Cardiac fibroblast (primary cell): ENCODE measurements at regions not wholly inside any gene's neighbourhood (a gene's known extent, or its start where the extent isn't known, plus 50 kb on each side); places are given as distances from the start of the nearest gene placed in this dataset.
A peak's percentile ranks its signal among the peaks of the same experiment; 100 is the strongest.

Experiments used
- DNase-seq, 2 donors: peaks; one replicate each; pipeline versions ENCODE4 v3.0.0 to v3.0.0-alpha.2; 2010; ENCODE audit warnings: low read depth in 2 of 2
- H3K4me3 ChIP-seq, 2 donors: replicated peaks in 1 of 2; 1 replicate in 1 of 2; 2 replicates in 1 of 2; pipeline ENCODE4 v1.5.1; 2011; ENCODE audit warnings: low read depth in 2 of 2, low read length in 2 of 2, mild to moderate bottlenecking in 2 of 2, moderate library complexity in 1 of 2
- TF ChIP-seq, protein P1 (sequence below): IDR thresholded peaks from one replicate; pipeline ENCODE4 v1.5.1; 2011; ENCODE audit warnings: low read depth, mild to moderate bottlenecking, low read length, inconsistent platforms

DNA sequence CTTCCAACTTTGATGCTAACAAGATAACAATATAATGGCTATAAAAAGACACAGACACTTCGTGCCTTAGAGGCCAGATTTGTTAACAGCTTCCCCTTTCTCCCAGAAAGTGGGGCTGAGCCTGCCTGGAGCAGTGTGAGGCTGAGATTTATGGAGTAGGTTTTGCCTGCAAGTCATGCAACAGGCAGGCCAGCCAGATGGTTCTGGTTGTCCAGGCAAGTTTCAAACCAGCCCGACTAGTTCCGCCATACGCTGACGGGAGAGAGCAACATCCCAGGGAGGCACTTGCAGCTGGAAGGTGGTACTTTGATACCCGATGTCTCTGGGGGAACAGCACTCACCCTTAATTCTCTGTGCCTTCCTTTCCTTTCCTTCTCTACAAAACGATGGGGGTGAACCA lies 81.3 kb upstream of the NAA20 start:
- no peak overlapping the region for H3K4me3 ChIP-seq
- DNase-seq: no peak
- TF ChIP-seq, protein P1, sequence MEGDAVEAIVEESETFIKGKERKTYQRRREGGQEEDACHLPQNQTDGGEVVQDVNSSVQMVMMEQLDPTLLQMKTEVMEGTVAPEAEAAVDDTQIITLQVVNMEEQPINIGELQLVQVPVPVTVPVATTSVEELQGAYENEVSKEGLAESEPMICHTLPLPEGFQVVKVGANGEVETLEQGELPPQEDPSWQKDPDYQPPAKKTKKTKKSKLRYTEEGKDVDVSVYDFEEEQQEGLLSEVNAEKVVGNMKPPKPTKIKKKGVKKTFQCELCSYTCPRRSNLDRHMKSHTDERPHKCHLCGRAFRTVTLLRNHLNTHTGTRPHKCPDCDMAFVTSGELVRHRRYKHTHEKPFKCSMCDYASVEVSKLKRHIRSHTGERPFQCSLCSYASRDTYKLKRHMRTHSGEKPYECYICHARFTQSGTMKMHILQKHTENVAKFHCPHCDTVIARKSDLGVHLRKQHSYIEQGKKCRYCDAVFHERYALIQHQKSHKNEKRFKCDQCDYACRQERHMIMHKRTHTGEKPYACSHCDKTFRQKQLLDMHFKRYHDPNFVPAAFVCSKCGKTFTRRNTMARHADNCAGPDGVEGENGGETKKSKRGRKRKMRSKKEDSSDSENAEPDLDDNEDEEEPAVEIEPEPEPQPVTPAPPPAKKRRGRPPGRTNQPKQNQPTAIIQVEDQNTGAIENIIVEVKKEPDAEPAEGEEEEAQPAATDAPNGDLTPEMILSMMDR: no peak

DNA sequence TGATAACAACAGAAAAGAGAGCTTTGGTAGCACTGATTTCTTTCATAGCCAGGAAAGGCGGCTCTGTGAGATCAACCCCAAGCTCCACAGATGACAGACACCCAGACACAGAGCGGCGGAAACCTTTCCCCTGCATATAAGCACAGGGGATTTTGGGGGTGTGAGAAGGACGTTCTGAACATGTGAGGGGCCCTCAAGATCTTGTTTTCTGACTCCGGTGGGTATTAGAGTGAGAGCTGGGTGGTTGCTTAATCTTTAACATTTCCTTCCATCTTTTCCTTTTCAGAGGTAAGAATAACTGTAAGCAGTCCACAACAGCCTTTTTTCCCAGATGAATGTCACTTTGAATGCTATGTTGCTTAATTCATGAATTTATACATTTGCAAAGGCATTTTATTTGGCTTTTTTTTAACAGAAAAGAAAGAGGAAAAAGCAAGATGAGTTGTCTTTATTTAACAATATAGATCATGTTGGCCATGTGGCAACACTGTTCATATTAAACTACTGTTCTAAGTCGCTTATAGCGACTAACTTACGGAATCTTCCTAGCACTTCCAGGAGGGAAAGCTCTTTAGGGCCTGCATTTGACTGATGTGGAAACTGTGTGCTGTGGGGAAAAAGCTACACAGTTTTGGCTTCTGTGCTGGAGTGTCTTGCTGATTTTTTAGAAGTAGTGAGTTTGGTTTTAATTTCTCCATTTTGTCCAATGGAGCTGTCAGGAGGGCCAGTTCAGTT lies 80.5 kb upstream of the NAA20 start:
- H3K4me3 ChIP-seq: no peak overlapping the region
- no peak for DNase-seq
- TF ChIP-seq, protein P1: no peak

DNA sequence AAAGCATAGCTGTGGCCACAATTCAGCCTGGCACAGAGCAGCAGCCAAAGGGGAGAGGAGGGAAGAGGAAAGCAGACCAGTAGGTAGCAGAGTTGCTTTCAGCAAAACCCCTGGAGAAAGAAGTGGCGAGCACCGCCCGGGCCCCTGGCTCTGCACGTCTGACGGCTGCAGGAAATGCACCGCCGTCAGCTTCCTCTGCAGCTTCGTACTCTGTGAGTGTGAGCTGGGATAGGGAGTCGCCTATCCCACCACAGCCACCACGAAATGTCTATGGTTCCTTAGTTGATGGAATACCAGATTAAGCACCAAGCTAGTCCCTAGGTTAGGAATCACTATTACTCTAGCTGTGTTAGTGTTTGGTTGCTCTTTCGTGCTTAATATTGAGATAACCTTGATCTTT lies 79.9 kb upstream of the NAA20 start:
- DNase-seq: no peak
- no peak overlapping the region for H3K4me3 ChIP-seq
- TF ChIP-seq, protein P1: no peak

DNA sequence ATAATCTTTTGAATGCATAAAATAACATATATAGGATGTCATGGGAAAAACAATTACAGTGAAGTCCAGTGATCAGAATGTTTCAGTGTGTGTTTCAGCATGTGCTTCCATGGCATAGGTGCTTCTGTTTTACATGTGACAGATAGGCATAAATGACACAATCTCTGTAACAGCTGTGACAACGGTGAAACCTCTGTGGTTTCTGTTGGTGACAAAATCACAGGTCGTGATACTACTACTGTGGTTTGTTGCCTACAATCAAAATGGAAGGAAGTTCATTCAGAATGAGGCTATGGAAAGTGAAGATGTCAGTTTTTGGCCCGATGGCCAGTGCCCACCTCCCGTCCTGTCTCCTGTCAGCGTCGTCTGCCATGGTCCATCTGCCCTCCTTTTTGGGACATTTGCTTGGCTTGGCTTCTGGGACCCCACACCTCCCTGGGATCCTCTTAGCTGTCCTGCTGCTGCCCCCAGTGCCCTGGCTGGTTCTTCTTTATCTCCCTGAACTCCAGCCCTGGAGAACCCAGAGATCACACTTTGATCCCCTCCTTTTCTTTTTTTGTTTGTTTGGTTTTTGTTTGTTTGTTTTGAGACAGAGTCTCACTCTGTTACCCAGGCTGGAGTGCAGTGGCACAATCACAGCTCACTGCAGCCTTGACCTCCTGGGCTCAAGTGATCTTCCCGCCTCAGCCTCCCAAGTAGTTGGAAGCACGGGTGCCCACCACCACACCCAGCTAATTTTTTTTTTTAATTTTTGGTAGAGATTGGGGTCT lies 79.3 kb upstream of the NAA20 start:
- no peak overlapping the region for H3K4me3 ChIP-seq
- DNase-seq: no peak

DNA sequence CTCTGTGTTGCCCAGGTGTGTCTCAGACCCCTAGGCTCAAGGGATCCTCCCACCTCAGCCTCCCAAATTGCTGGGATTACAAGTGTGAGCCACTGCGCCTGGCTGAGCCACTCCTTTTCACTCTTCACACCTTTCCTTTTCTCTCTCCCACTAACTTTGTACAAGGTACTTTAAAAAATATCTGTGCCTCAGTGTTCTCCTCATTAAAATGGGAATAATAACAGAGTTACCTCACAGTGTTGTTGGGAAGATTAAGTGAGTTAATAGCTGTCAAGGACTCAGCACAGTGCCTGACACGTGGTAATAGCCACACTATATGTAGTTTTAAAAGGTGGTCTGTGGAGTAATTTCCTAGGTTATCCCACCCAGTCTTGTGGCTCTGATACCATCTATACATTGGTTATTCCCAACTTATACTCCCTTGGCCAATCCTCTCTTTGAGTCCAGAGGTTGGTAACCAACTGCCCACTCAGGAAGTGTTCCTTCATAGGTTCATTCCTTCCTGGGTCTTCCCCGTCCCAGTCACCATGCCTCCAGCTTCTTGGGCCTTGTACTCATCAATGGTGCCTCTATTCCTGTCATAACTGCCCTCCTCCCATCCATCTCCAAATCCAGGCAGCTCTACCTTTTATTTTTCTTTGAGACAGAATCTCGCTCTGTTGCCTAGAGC lies 78.6 kb upstream of the NAA20 start:
- DNase-seq: no peak
- no peak overlapping the region for H3K4me3 ChIP-seq
- TF ChIP-seq, protein P1: no peak

More for the DNA sequence above, 79.3 kb upstream of the NAA20 start:
- TF ChIP-seq, protein P1: no peak

DNA sequence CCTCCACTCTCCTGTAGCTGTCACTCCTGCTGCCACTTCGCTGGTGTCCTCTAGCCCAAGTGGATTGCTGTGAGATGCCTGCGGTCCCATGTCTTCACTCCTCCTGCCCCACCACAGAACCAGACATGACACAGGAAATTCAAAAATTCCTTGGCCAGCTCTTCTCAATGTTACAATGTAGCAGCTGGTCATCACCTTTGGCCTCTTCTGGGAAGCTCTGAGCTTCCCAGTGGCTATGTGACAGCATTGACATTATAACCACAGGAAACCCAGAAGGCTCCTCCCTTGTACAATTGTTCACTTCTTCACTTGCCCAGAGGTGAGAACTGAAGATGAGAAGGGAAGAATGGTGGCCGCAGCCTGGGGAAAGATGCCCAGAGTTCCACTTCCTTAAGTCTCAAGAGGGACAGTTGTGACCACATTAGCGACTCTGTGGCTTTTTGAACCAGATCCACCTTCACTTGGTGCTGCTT lies 76.1 kb upstream of the NAA20 start:
- TF ChIP-seq, protein P1: no peak
- no peak overlapping the region for H3K4me3 ChIP-seq
- DNase-seq: peak in 1 of 2 donors; percentile 29
